ENCODE measurements at regions not wholly inside any gene's neighbourhood (a gene's known extent, or its start where the extent isn't known, plus 50 kb on each side); places are given as distances from the start of the nearest gene placed in this dataset.
"Not testable (repeated sequence)": the region's sequence is repeated elsewhere in the genome, so short reads cannot be mapped to it uniquely, and the experiment has no call there.

GRCh38 chr15:21357056-21357455 is 83.2 kb downstream of the POTEB3 start:
- not testable (repeated sequence) for DNase-seq

DNA sequence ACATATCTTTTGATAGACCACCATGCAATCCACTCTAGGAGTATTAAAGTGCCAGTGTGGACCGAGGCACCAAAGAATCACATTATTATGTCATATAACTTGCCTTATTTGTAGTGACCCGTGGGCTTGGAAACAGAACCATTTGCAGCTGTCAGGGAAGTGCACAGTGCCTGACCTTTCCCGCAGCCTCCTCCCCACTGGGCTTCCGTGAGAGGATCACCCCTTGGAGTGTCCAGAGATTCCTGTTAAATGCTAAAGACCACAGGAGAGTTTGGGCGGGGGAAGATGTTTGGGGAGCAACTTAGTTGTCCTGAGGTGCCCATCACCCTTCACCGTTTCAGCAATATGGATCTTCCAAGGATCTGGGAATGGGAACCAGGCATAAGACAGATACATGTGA is 84.4 kb downstream of the POTEB3 start:
- DNase-seq = not testable (repeated sequence)

- DNase-seq = not testable (repeated sequence)
Measured at GRCh38 chr15:21354597-21354996, 85.7 kb downstream of the POTEB3 start.

- not testable (repeated sequence) for DNase-seq
Measured at GRCh38 chr15:21352670-21353318, 87.5 kb downstream of the POTEB3 start.

DNA sequence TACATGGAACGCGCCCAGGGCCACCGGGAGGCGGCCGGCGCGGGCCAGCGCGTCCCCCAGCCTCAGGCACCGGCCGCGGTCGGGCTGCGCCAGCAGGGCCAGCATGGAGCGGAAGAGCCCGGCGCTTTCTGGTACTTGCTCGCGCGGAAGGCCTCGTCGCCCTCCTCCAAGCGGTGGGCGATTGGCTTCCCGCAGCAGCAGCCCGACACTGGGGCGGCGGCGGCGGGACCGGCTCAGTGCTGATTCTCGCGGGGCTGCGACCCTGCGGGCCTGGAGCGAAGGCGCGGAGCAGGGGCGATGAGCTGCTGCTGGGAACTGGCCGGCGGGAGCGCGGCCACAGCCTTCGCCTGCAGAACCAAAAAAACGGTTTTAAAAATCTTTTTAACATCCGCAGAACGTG is 95.3 kb downstream of the POTEB3 start:
- DNase-seq = not testable (repeated sequence)

DNA sequence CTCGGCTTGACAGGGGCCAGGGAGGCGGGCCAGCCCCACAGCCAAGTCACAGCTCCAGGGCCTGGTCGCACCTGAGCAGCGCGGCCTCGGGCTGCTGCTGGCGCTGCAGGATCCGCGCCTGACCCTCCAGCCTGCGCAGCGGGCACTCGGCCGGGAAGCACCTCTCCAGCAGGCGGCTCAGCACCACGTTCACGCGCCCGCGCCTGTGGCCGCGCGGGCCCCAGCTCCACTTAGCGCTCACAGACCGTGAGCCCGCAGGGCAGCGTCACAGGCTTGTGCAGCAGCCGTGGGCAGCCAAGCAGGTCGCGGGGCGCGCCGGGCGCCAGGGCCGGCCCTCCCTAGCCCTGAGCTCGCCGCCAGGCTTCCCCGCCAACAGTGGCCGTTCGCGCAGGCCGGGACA is 95.8 kb downstream of the POTEB3 start:
- not testable (repeated sequence) for DNase-seq

DNA sequence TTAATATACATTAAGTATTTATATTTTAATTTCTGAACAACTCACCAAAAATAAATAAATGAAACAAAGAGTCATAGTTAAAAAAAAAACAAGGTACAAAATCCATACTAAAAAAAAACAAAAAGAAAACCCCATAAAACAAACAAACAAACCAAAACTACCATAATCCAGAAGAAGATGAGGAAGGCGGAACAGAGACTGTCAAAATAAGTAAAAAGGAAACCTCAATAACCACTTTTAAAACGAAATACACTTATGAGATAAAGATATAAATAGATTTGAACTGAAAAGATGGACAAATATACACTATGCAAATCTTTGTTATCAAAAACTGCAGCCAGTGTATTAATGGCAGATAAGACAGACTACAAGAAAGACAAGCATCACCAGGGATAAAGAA is 103.3 kb downstream of the POTEB3 start:
- not testable (repeated sequence) for DNase-seq

DNA sequence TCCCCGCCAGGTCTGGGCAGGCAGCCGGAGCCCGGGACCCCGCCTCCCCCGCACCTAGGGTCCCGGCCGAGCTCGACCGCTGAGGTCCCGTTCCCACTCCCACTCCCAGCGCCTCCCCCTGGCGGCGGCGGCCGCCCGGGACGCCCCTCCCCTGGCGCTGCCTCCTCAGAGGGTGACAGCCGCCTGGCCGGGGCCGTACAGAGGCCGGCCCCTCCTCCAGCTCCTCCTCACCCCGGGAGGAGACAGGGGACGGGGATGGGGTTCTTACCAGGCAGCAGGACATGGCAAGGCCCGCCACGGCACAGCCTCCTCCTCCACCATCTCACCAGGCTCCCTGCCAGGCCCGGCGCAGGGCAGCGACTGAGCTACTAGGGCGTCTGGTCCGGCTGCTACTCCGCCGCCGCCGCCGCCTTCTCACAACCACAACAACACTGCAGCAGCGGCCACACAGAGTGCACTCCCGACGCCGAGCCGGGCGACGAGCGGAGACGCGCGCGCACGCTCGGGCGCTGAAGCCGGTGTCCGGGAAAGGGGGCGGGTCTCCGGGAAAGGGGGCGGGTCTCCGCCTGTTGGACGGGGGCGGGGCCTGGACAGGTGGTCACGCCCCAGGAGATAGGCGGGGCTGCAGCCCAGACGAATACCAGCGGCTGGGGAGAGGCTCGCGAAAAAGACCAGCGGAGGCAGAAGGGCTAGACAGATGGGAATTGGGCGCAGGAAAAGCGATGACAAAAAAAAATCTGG is 115.4 kb downstream of the POTEB3 start:
- DNase-seq = peak; percentile 12

- DNase-seq = not testable (repeated sequence)
Measured at GRCh38 chr15:21284353-21284752, 155.9 kb downstream of the POTEB3 start.

GRCh38 chr15:21283210-21283609 is 157.1 kb downstream of the POTEB3 start:
- not testable (repeated sequence) for DNase-seq

DNA sequence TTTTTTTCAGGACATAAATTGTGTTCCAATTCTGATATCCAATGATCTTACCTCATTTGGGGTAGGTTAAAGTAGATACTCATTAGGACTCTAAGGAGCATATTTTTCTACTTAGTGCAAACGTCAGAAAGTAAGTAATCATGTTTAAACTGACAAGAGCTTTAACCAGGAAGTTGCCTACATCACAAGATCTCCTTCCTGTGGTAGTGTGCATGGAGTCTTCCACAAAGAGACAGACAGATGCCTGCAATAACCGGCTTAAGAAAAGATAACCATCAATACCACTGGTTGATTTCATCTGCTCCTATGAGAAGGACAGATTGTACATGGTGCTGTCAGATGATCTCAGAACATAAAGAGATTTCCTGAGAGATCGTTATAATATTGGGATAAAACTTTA is 160.0 kb downstream of the POTEB3 start:
- DNase-seq = not testable (repeated sequence)

DNA sequence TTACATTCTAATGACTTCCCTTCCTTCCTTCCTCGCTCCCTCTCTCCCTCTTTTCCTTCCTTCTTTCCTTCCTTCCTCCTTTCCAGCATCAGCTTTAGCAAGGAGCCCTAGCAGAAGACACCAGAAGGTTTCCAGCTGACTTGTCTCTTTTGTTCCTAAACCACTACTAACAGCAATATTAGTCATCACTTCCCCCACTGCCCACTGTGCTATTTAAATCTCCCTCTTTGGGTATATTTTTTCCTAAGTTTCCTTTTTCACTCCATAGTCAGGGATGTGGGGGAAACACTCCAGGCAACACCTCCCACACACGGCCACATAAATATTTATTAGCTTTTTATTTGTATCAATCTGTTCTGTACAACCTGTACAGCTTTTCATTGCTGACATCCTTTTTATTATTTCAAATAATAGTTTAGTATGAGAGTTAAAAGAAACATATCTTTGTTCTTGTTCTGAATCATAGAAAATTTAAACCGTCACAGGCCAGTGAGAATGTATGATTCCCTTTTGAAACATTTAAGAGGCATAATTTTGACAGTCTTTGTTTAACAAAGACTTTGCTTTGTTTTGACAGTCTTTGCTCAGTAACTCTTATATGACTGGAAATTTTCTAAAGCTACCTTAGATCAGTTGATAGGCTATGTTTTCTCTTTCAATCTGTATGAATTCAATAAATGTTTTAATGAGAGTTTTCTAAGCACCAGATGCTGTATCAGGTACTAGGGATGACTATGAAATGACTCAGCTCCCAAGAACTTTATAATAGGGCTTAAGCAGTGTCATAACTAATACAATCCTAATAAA is 167.9 kb downstream of the POTEB3 start:
- DNase-seq = not testable (repeated sequence)

GRCh38 chr15:21271566-21271965 is 168.7 kb downstream of the POTEB3 start:
- no peak for DNase-seq

DNA sequence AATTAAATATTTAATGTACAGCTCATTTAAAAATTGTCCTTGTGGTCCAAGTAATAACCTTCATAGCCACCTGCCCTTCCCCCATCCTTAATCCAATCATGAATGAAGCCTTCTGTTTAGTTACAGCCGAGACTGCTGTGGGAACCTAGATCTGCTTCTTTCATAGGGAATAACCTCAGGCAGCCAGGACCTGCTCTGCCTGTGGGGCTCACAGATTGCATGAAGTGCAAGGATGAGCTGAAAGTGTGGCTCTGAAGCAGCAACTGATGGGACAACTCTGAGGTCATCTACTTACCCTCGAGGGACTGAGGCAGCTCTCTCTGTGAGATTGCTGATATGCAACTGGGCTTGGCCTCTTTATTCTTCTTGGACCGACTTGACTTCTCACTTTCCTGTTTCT is 169.8 kb downstream of the POTEB3 start:
- no peak for DNase-seq

- not testable (repeated sequence) for DNase-seq
Measured at GRCh38 chr15:21269673-21270072, 170.6 kb downstream of the POTEB3 start.

DNA sequence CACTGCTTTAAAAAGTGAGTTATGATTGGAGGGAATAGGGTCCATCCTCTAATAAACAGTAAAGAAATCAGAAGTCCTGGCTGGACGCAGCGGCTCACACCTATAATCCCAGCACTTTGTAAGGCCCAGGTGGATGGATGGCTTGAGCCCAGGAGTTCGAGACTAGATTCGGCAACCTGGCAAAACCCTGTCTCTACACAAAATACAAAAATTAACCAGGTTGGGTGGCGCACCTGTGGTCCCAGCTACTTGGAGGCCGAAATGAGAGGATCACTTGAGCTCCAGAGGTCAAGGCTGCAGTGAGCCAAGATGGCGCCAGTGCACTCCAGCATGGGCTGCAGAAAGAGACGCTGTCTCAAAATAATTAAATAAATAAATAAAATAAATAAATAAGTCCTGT is 171.2 kb downstream of the POTEB3 start:
- DNase-seq = no peak

- no peak for DNase-seq
Measured at GRCh38 chr15:21268436-21268940, 171.8 kb downstream of the POTEB3 start.

- no peak for DNase-seq
Measured at GRCh38 chr15:21267671-21268395, 172.5 kb downstream of the POTEB3 start.

GRCh38 chr15:21267226-21267625 is 173.1 kb downstream of the POTEB3 start:
- no peak for DNase-seq

- not testable (repeated sequence) for DNase-seq
Measured at GRCh38 chr15:21265628-21266027, 174.7 kb downstream of the POTEB3 start.

DNA sequence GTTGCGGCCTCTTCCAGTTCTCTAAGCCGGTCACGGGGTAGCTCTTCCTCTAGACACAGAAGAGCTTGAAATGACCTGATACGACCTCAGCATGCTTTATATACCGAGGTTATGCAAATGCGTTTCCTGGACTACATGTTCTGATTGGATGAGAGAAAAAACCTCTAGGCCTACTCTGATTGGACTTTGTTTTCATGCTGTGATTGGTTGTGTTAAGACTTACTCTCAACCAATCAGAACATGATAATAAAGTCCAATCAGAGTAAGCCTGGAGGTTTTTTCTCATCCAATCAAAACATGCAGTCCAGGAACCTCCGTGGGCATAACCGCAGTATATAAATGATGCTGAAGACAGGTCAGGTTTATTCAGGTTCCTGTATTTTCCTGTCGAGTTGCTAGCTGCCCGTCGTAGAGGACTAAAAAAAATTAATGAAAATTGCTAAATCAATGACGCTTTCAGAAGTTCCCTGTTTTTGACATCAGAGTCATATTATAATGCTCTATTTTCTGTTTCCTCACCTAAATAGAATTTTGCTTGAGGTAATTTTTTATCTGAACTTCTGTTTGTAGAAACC is 177.4 kb downstream of the POTEB3 start:
- DNase-seq = no peak
